CD4-positive, alpha-beta T cell (primary cell): ENCODE measurements at regions not wholly inside any gene's neighbourhood (a gene's known extent, or its start where the extent isn't known, plus 50 kb on each side); places are given as distances from the start of the nearest gene placed in this dataset.

Source experiments
- ATAC-seq: fragments of 200-7000 bp; cut with Tn5 transposase; one replicate; pipeline ENCODE4 v1.10.0; 2022; ENCODE audit warnings: mild to moderate bottlenecking; ENCODE audit not compliant: poor library complexity
- CTCF ChIA-PET: fragments of 350-600 bp; sonication (Branson Sonifier 250); formaldehyde crosslinking; loops from one replicate; lab custom pipeline; 2021; ENCODE audit warnings: antibody characterized with exemption, inconsistent platforms; lab: Charles Lee
- POLR2A ChIA-PET: fragments of 350-600 bp; sonication (Branson Sonifier 250); formaldehyde crosslinking; loops from one replicate; lab custom pipeline; 2021; ENCODE audit warnings: antibody characterized with exemption, inconsistent platforms; lab: Charles Lee
- DNase-seq, 14 experiments: peaks; one replicate each; pipeline ENCODE4 v3.0.0-alpha.2; 2013 to 2020; ENCODE audit warnings: mixed read lengths in 2 of 14
- H3K27ac ChIP-seq, 2 donors: one replicate each; pipeline versions ENCODE4 v1.5.1 to v1.7.0; 2013; ENCODE audit warnings: low read length in 2 of 2, low read depth in 1 of 2, mild to moderate bottlenecking in 1 of 2
- H3K27me3 ChIP-seq, 2 experiments: 1 replicate in 1 of 2; 2 replicates in 1 of 2; pipeline versions ENCODE4 v1.6.1 to v1.7.0; 2013; ENCODE audit warnings: low read length in 2 of 2, control low read depth in 1 of 2, mild to moderate bottlenecking in 1 of 2, moderate library complexity in 1 of 2; ENCODE audit not compliant: insufficient read depth in 2 of 2, control insufficient read depth in 1 of 2
- H3K36me3 ChIP-seq: one replicate; pipeline ENCODE4 v1.6.1; 2013; ENCODE audit warnings: low read length, control low read depth; ENCODE audit not compliant: insufficient read depth
- H3K4me1 ChIP-seq: one replicate; pipeline ENCODE4 v1.6.1; 2013; ENCODE audit warnings: low read length, control low read depth; ENCODE audit not compliant: insufficient read depth
- H3K4me3 ChIP-seq: one replicate; pipeline ENCODE4 v1.5.1; 2013; ENCODE audit warnings: mild to moderate bottlenecking, low read length, moderate library complexity
- H3K9me3 ChIP-seq, 2 experiments: 1 replicate in 1 of 2; 2 replicates in 1 of 2; pipeline versions ENCODE4 v1.6.1 to v1.7.0; 2013; ENCODE audit warnings: low read length in 2 of 2, mild to moderate bottlenecking in 2 of 2, control low read depth in 1 of 2, moderate library complexity in 1 of 2; ENCODE audit not compliant: control insufficient read depth in 1 of 2, insufficient read depth in 1 of 2
- H3K27ac Mint-ChIP-seq: one replicate; pipeline ENCODE4 v1.8.0; 2020; ENCODE audit warnings: mixed read lengths
- H3K27me3 Mint-ChIP-seq: one replicate; pipeline ENCODE4 v1.8.0; 2021; ENCODE audit warnings: mixed read lengths
- H3K36me3 Mint-ChIP-seq: one replicate; pipeline ENCODE4 v1.8.0; 2021; ENCODE audit warnings: low read depth, mixed read lengths
- H3K4me1 Mint-ChIP-seq: one replicate; pipeline ENCODE4 v1.8.0; 2021; ENCODE audit warnings: low read depth, mixed read lengths
- H3K4me3 Mint-ChIP-seq: one replicate; pipeline ENCODE4 v1.8.0; 2020; ENCODE audit warnings: mild to moderate bottlenecking, mixed read lengths
- H3K9me3 Mint-ChIP-seq: one replicate; pipeline ENCODE4 v1.8.0; 2020; ENCODE audit warnings: mixed read lengths
- CTCF ChIP-seq: fragments of 200-600 bp; IDR thresholded peaks from one replicate; pipeline ENCODE4 v1.8.0; 2022; ENCODE audit warnings: antibody characterized with exemption, mild to moderate bottlenecking
- intact Hi-C, 2 experiments: fragments of 100-400 bp; cut with DNase I in 1 of 2; cut with micrococcal nuclease in 1 of 2; formaldehyde crosslinking; loops; one replicate each; pipeline versions ENCODE4 v1.15.1 to v1.9.0; 2023 to 2025; cut with DNase I, micrococcal nuclease

GRCh38 chr2:222799262-222799918, 61.4 kb upstream of the ACSL3 start:
- Histone ChIP-seq H3K36me3 (no peaks in the 10 kb centered on the region), H3K9me3 (no peaks in the 10 kb centered on the region), H3K4me1 (no peaks in the 10 kb centered on the region), H3K4me3 (no peak overlapping the region), H3K27ac (no peak overlapping the region), H3K27me3 (no peaks in the 10 kb centered on the region)
- intact Hi-C loops, result loop anchor here in 1 of 2 experiments (5.0 kb wide), 1 partner anchor 103 kb away; no protein-coding TSS in a partner anchor
- CTCF ChIA-PET, result no interaction called here
- Mint-ChIP-seq H3K27me3 (peaks cover 15% of the 10 kb centered on the region), H3K4me1 (no peaks in the 10 kb centered on the region), H3K27ac (no peak overlapping the region), H3K36me3 (no peaks in the 10 kb centered on the region), H3K4me3 (no peak overlapping the region), H3K9me3 (no peaks in the 10 kb centered on the region)
- TF ChIP-seq CTCF, result no peak
- POLR2A ChIA-PET, result no interaction called here
- DNase-seq, result no peak
- no peak for ATAC-seq

- DNase-seq (no peak), ATAC-seq (no peak)
- H3K27me3 ChIP-seq, result no peaks in the 10 kb centered on the region
- H3K27ac Mint-ChIP-seq, result no peak overlapping the region
- peaks cover 22% of the 10 kb centered on the region for H3K27me3 Mint-ChIP-seq
- H3K4me3 Mint-ChIP-seq, result no peak overlapping the region
- H3K27ac ChIP-seq, result no peak overlapping the region
- TF ChIP-seq CTCF, result no peak
- no peaks in the 10 kb centered on the region for H3K4me1 Mint-ChIP-seq
- ChIA-PET POLR2A (no interaction called here), CTCF (no interaction called here)
- no peak overlapping the region for H3K4me3 ChIP-seq
- no peaks in the 10 kb centered on the region for H3K36me3 Mint-ChIP-seq
- no peaks in the 10 kb centered on the region for H3K36me3 ChIP-seq
- H3K9me3 ChIP-seq, result no peaks in the 10 kb centered on the region
- intact Hi-C loops, result no loop called here
- H3K9me3 Mint-ChIP-seq, result no peaks in the 10 kb centered on the region
- no peaks in the 10 kb centered on the region for H3K4me1 ChIP-seq
Measured at GRCh38 chr2:222802514-222803196, 58.2 kb upstream of the ACSL3 start.

DNA sequence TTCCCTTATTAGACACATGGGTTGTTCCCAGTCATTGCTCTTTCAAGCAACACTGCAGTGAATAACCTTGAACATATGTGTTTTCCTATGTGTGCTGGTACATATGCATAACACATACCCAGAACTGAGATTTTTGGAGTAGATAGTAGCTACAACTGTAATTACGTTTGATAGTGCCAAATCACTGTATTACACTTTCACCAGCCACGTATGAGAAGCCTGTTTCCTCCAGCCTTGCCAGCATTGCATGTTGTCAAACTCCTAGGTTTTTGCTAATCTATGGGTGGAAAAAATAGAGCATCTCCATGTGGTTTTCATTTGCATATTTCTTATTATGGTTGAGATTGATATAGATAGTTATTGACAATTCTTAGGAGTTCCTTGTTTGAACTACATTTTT, 56.5 kb upstream of the ACSL3 start:
- no peak for TF ChIP-seq CTCF
- DNase-seq, result no peak
- no peak for ATAC-seq
- no peaks in the 10 kb centered on the region for H3K9me3 Mint-ChIP-seq
- H3K4me1 ChIP-seq, result no peaks in the 10 kb centered on the region
- H3K4me3 Mint-ChIP-seq, result no peak overlapping the region
- no peaks in the 10 kb centered on the region for H3K36me3 ChIP-seq
- intact Hi-C loops, result no loop called here
- H3K27me3 Mint-ChIP-seq, result peaks cover 22% of the 10 kb centered on the region
- POLR2A ChIA-PET, result interaction anchor here (0.6 kb wide), 1 partner anchor 76 kb away, joined by 3 read pairs; no protein-coding TSS in a partner anchor
- H3K27me3 ChIP-seq, result no peaks in the 10 kb centered on the region
- no peak overlapping the region for H3K27ac ChIP-seq
- H3K4me1 Mint-ChIP-seq, result no peaks in the 10 kb centered on the region
- no peak overlapping the region for H3K4me3 ChIP-seq
- H3K36me3 Mint-ChIP-seq, result no peaks in the 10 kb centered on the region
- H3K9me3 ChIP-seq, result no peaks in the 10 kb centered on the region
- H3K27ac Mint-ChIP-seq, result no peak overlapping the region
- CTCF ChIA-PET, result no interaction called here
